Bronchial epithelial cell (primary cell): ENCODE measurements at regions not wholly inside any gene's neighbourhood (a gene's known extent, or its start where the extent isn't known, plus 50 kb on each side); places are given as distances from the start of the nearest gene placed in this dataset.
A peak's percentile ranks its signal among the peaks of the same experiment; 100 is the strongest.

Experiments used
- DNase-seq: peaks from one replicate; pipeline ENCODE4 v3.0.0-alpha.2; 2010; ENCODE audit warnings: low read depth
- FAIRE-seq: peaks from 2 replicates; lab custom pipeline; 2011; peaks lifted over from hg19 to GRCh38; lab: Jason Lieb, UNC
- H3K27me3 ChIP-seq: 2 replicates; pipeline ENCODE4 v1.5.1; 2011; ENCODE audit warnings: low read length; ENCODE audit not compliant: control insufficient read depth, insufficient read depth
- H3K36me3 ChIP-seq: 2 replicates; pipeline ENCODE4 v1.5.1; 2011; ENCODE audit warnings: low read length; ENCODE audit not compliant: control insufficient read depth, insufficient read depth
- H3K4me3 ChIP-seq: 2 replicates; pipeline ENCODE4 v1.5.1; 2011; ENCODE audit warnings: mild to moderate bottlenecking, low read depth, low read length, control low read depth
- TF ChIP-seq, protein P1 (sequence below): IDR thresholded peaks from 2 replicates; pipeline ENCODE4 v1.5.1; 2011; ENCODE audit warnings: mild to moderate bottlenecking, moderate library complexity, low read length, control low read depth, inconsistent platforms; ENCODE audit not compliant: insufficient read depth, severe bottlenecking

DNA sequence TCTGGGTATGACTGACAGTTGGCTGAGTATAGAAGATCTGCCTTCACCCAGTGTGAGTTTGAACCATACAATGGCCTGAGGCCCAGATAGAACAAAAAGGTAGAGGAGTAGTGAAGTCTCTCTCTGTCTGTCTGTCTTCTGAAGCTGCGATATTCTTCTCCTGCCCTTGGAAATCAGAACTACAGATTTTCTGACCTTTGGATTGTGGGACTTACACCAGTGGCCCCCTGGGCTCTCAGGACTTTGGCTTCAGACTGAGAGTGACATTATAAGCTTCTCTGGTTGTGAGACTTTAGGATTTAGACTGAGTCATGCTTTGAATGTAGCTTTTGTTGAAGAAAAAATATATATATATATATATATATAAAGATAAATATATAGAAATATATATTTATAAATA lies 1235.0 kb upstream of the ADGRL4 start:
- Histone ChIP-seq H3K27me3 (no peaks in the 10 kb centered on the region), H3K36me3 (no peaks in the 10 kb centered on the region), H3K4me3 (no peak overlapping the region)
- TF ChIP-seq, protein P1, sequence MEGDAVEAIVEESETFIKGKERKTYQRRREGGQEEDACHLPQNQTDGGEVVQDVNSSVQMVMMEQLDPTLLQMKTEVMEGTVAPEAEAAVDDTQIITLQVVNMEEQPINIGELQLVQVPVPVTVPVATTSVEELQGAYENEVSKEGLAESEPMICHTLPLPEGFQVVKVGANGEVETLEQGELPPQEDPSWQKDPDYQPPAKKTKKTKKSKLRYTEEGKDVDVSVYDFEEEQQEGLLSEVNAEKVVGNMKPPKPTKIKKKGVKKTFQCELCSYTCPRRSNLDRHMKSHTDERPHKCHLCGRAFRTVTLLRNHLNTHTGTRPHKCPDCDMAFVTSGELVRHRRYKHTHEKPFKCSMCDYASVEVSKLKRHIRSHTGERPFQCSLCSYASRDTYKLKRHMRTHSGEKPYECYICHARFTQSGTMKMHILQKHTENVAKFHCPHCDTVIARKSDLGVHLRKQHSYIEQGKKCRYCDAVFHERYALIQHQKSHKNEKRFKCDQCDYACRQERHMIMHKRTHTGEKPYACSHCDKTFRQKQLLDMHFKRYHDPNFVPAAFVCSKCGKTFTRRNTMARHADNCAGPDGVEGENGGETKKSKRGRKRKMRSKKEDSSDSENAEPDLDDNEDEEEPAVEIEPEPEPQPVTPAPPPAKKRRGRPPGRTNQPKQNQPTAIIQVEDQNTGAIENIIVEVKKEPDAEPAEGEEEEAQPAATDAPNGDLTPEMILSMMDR = no peak
- DNase-seq (no peak), FAIRE-seq (no peak)

DNA sequence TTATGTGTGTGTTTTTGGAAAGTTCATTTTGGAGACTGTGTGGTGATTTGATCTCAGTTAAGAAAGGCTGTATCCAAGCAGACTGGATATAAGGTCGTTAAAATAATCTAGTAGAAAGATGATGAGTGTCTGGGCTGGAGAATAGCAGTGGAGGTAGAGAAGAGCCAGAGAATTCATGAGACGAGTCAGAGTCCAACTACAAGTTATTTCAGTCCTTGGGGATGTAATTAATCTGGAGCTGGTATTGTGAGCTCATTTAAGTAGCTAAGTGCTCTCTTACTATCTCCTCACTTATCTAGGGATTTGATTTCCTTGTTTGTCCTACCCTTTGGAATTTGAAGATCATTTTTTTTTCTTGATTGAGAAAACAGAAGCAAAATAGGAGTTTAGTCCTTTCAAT lies 1219.0 kb upstream of the ADGRL4 start:
- TF ChIP-seq, protein P1 = no peak
- no peaks in the 10 kb centered on the region for H3K27me3 ChIP-seq
- DNase-seq = no peak
- FAIRE-seq = no peak
- no peak overlapping the region for H3K4me3 ChIP-seq
- H3K36me3 ChIP-seq = no peaks in the 10 kb centered on the region

DNA sequence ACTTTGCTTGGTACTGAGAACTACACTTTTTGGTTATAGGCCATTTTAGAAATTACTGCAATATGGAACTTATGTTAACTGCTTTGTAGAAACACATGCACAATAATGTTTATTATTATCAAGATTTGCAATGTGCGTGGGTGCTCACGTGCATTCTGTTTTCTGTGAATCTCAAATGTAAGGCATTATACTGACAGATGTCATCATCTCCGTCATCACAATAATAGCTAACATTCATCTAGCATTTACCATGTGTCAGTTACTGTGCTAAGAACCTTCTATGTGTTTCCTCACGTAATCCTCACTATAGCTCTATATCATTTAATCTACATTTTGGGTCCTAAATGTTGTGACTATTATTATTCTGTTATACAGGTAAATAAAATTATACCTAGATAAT lies 1214.8 kb upstream of the ADGRL4 start:
- DNase-seq (no peak), FAIRE-seq (no peak)
- Histone ChIP-seq H3K4me3 (no peak overlapping the region), H3K27me3 (no peaks in the 10 kb centered on the region), H3K36me3 (no peaks in the 10 kb centered on the region)
- TF ChIP-seq, protein P1 = no peak

DNA sequence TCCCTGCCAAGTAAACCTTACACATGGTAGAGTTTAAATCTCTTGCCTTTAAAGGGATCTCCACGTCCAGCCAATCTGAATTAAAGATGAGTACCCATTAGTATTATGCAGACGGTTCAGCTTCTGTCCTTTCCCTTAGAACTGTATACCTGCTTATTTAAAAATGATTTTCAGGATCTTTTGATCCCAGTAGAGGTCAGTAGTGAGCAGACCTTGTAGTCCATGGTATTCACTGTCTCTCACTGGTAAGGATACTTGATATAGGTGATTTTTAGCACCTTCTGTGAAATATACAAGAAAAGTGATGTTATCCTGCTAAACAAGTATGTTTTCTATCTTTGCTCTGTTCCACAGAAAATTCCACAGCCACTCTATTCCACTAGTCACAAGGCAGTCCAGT lies 1211.6 kb upstream of the ADGRL4 start:
- DNase-seq (peak; percentile 75), FAIRE-seq (no peak)
- TF ChIP-seq, protein P1 = peak; percentile 43
- Histone ChIP-seq H3K4me3 (no peak overlapping the region), H3K36me3 (no peaks in the 10 kb centered on the region), H3K27me3 (no peaks in the 10 kb centered on the region)

DNA sequence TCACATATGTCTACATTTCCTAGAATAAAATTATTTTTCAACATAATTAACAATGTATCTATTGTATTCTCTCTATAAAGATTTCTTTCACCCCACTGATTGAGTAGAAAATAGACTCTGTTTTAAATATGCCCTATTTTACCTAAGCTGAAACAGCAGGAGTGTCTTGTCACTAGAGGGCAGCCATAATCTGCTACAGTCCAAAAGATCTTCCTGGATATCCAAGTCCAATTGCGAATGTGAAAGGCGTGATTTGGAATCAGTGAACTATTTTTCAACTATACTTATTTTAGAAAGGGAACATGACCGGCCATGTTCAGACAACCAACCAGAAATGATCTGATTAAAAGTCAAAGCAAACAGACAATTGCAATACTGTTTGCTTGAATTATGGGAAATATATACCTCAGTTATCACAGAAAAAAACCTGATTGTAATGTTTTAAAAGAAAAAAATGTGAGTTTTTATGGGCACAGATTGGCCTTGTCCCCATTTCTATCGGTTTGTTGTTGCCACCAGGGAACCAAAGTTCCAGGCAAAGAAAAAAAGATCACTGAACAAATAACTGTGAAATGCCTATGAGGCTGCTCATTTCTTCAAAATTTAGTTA lies 1211.0 kb upstream of the ADGRL4 start:
- no peaks in the 10 kb centered on the region for H3K27me3 ChIP-seq
- DNase-seq (peak; percentile 85), FAIRE-seq (no peak)
- H3K36me3 ChIP-seq = no peaks in the 10 kb centered on the region
- no peak overlapping the region for H3K4me3 ChIP-seq
- TF ChIP-seq, protein P1 = peak; percentile 51
